Trophoblast cell (in vitro differentiated cells and primary cell): ENCODE measurements at regions not wholly inside any gene's neighbourhood (a gene's known extent, or its start where the extent isn't known, plus 50 kb on each side); places are given as distances from the start of the nearest gene placed in this dataset.

Experiments used
- DNase-seq, 2 donors: peaks; one replicate each; pipeline ENCODE4 v3.0.0-alpha.2; 2016
- H2AFZ ChIP-seq: 2 replicates; pipeline ENCODE4 v1.6.1; 2013; ENCODE audit warnings: low read length, moderate library complexity, mild to moderate bottlenecking; ENCODE audit not compliant: insufficient read depth, poor library complexity
- H2AK5ac ChIP-seq: 2 replicates; pipeline ENCODE4 v1.6.1; 2013; ENCODE audit warnings: mild to moderate bottlenecking, low read length
- H2BK120ac ChIP-seq: 2 replicates; pipeline ENCODE4 v1.6.1; 2013; ENCODE audit warnings: low read length, mild to moderate bottlenecking, moderate library complexity; ENCODE audit not compliant: insufficient read depth, poor library complexity
- H2BK12ac ChIP-seq: 2 replicates; pipeline ENCODE4 v1.6.1; 2013; ENCODE audit warnings: mild to moderate bottlenecking, low read length, moderate library complexity
- H2BK5ac ChIP-seq: 2 replicates; pipeline ENCODE4 v1.6.1; 2013; ENCODE audit warnings: low read length, low read depth, moderate library complexity, mild to moderate bottlenecking; ENCODE audit not compliant: poor library complexity
- H3K14ac ChIP-seq: 2 replicates; pipeline ENCODE4 v1.6.1; 2013; ENCODE audit warnings: mild to moderate bottlenecking, low read length
- H3K18ac ChIP-seq: 2 replicates; pipeline ENCODE4 v1.6.1; 2013; ENCODE audit warnings: mild to moderate bottlenecking, low read length
- H3K23ac ChIP-seq: 2 replicates; pipeline ENCODE4 v1.6.1; 2013; ENCODE audit warnings: low read length
- H3K27ac ChIP-seq: 2 replicates; pipeline ENCODE4 v1.5.1; 2013; ENCODE audit warnings: low read depth, mild to moderate bottlenecking, inconsistent platforms, low read length, moderate library complexity
- H3K27me3 ChIP-seq: 2 replicates; pipeline ENCODE4 v1.6.1; 2013; ENCODE audit warnings: inconsistent platforms, mild to moderate bottlenecking, low read length, moderate library complexity; ENCODE audit not compliant: insufficient read depth
- H3K36me3 ChIP-seq, 2 experiments: 1 replicate in 1 of 2; 2 replicates in 1 of 2; pipeline ENCODE4 v1.6.1; 2013; ENCODE audit warnings: low read length in 2 of 2, mild to moderate bottlenecking in 2 of 2, moderate library complexity in 1 of 2; ENCODE audit not compliant: insufficient read depth in 2 of 2, control insufficient read depth in 1 of 2
- H3K4ac ChIP-seq: 2 replicates; pipeline ENCODE4 v1.6.1; 2013; ENCODE audit warnings: low read depth, mild to moderate bottlenecking, low read length, moderate library complexity
- H3K4me1 ChIP-seq, 2 experiments: 1 replicate in 1 of 2; 2 replicates in 1 of 2; pipeline ENCODE4 v1.6.1; 2013; ENCODE audit warnings: low read length in 2 of 2, mild to moderate bottlenecking in 2 of 2, moderate library complexity in 1 of 2; ENCODE audit not compliant: insufficient read depth in 2 of 2, control insufficient read depth in 1 of 2
- H3K4me2 ChIP-seq: 2 replicates; pipeline ENCODE4 v1.6.1; 2013; ENCODE audit warnings: inconsistent platforms, mild to moderate bottlenecking, low read length, moderate library complexity
- H3K4me3 ChIP-seq: 2 replicates; pipeline ENCODE4 v1.5.1; 2013; ENCODE audit warnings: mild to moderate bottlenecking, low read depth, low read length, inconsistent platforms
- H3K79me1 ChIP-seq: one replicate; pipeline ENCODE4 v1.6.1; 2013; ENCODE audit warnings: low read length
- H3K79me2 ChIP-seq: 2 replicates; pipeline ENCODE4 v1.6.1; 2013; ENCODE audit warnings: low read length, mild to moderate bottlenecking; ENCODE audit not compliant: control insufficient read depth, insufficient read depth, poor library complexity
- H3K9ac ChIP-seq: 2 replicates; pipeline ENCODE4 v1.6.1; 2013; ENCODE audit warnings: mild to moderate bottlenecking, low read length
- H3K9me3 ChIP-seq: 2 replicates; pipeline ENCODE4 v1.6.1; 2013; ENCODE audit warnings: low read depth, mild to moderate bottlenecking, control low read depth, inconsistent platforms, low read length; ENCODE audit not compliant: insufficient read depth
- H4K12ac ChIP-seq: 2 replicates; pipeline ENCODE4 v1.6.1; 2013; ENCODE audit warnings: low read depth, mild to moderate bottlenecking, low read length, moderate library complexity
- H4K8ac ChIP-seq: 2 replicates; pipeline ENCODE4 v1.6.1; 2013; ENCODE audit warnings: low read depth, mild to moderate bottlenecking, low read length, moderate library complexity
- H4K91ac ChIP-seq: one replicate; pipeline ENCODE4 v1.6.1; 2013; ENCODE audit warnings: low read depth, mild to moderate bottlenecking, low read length, moderate library complexity
- WGBS: extraction: QIAGEN DNeasy Blood & Tissue Kit; methylation state at CpG from one replicate; pipeline ENCODE4 v1.1.7; 2013; ENCODE audit warnings: missing lambda C conversion rate; ENCODE audit not compliant: insufficient read length, insufficient coverage; ENCODE audit errors: extremely low coverage; 5-methylcytosine and 5-hydroxymethylcytosine counted together

GRCh38 chr15:70190965-70191364 lies 93.2 kb upstream of the TLE3 start:
- no peak overlapping the region for H4K12ac ChIP-seq
- no peak overlapping the region for H3K4me2 ChIP-seq
- H3K4ac ChIP-seq = no peak overlapping the region
- no peaks in the 10 kb centered on the region for H3K27me3 ChIP-seq
- no peak overlapping the region for H2BK5ac ChIP-seq
- no peak overlapping the region for H3K9ac ChIP-seq
- H2BK120ac ChIP-seq = no peak overlapping the region
- H3K18ac ChIP-seq = no peak overlapping the region
- no peaks in the 10 kb centered on the region for H3K36me3 ChIP-seq
- H2AK5ac ChIP-seq = no peak overlapping the region
- H3K27ac ChIP-seq = no peak overlapping the region
- no peak overlapping the region for H3K23ac ChIP-seq
- DNase-seq = no peak
- no peak overlapping the region for H2AFZ ChIP-seq
- peaks cover 38 to 41% of the 10 kb centered on the region in 2 experiments for H3K4me1 ChIP-seq
- peaks cover 18% of the 10 kb centered on the region for H3K79me1 ChIP-seq
- peak overlapping the region; percentile 8 for H2BK12ac ChIP-seq
- H3K4me3 ChIP-seq = no peak overlapping the region
- no peak overlapping the region for H4K8ac ChIP-seq
- H3K9me3 ChIP-seq = peaks cover 4% of the 10 kb centered on the region
- peak overlapping the region; percentile 1 for H3K14ac ChIP-seq
- H3K79me2 ChIP-seq = no peaks in the 10 kb centered on the region
- peak overlapping the region; percentile 7 for H4K91ac ChIP-seq
- no CpG with 5 or more reads among the region's 5 CpGs for WGBS

GRCh38 chr15:70189826-70190695 lies 92.3 kb upstream of the TLE3 start:
- DNase-seq = peak; percentile 29 to 34
- peaks cover 9% of the 10 kb centered on the region for H3K79me1 ChIP-seq
- no peak overlapping the region for H3K4me2 ChIP-seq
- H2AK5ac ChIP-seq = no peak overlapping the region
- no peak overlapping the region for H2BK120ac ChIP-seq
- no peak overlapping the region for H2AFZ ChIP-seq
- no peak overlapping the region for H3K14ac ChIP-seq
- no peak overlapping the region for H3K9ac ChIP-seq
- no peak overlapping the region for H3K4ac ChIP-seq
- no peak overlapping the region for H4K8ac ChIP-seq
- H3K23ac ChIP-seq = no peak overlapping the region
- H4K12ac ChIP-seq = no peak overlapping the region
- no peaks in the 10 kb centered on the region for H3K79me2 ChIP-seq
- peaks cover 38 to 39% of the 10 kb centered on the region in 2 experiments for H3K4me1 ChIP-seq
- H3K36me3 ChIP-seq = no peaks in the 10 kb centered on the region
- no peak overlapping the region for H3K4me3 ChIP-seq
- peaks cover 4% of the 10 kb centered on the region for H3K9me3 ChIP-seq
- no peak overlapping the region for H3K27ac ChIP-seq
- H2BK5ac ChIP-seq = no peak overlapping the region
- H3K18ac ChIP-seq = no peak overlapping the region
- peak overlapping the region; percentile 33 for H4K91ac ChIP-seq
- no peaks in the 10 kb centered on the region for H3K27me3 ChIP-seq
- no peak overlapping the region for H2BK12ac ChIP-seq
- no CpG with 5 or more reads among the region's 20 CpGs for WGBS

- H2AFZ ChIP-seq = no peak overlapping the region
- H2AK5ac ChIP-seq = no peak overlapping the region
- H3K79me2 ChIP-seq = no peaks in the 10 kb centered on the region
- H3K4me1 ChIP-seq = peaks cover 30% of the 10 kb centered on the region in 2 experiments
- H3K23ac ChIP-seq = no peak overlapping the region
- DNase-seq = no peak
- H4K12ac ChIP-seq = no peak overlapping the region
- H3K4me3 ChIP-seq = no peak overlapping the region
- peaks cover 4% of the 10 kb centered on the region for H3K9me3 ChIP-seq
- H4K91ac ChIP-seq = no peak overlapping the region
- no peak overlapping the region for H3K27ac ChIP-seq
- no peak overlapping the region for H3K14ac ChIP-seq
- WGBS = no CpG with 5 or more reads among the region's 4 CpGs
- no peak overlapping the region for H2BK12ac ChIP-seq
- peaks cover 4% of the 10 kb centered on the region for H3K79me1 ChIP-seq
- no peaks in the 10 kb centered on the region for H3K36me3 ChIP-seq
- no peak overlapping the region for H3K4me2 ChIP-seq
- H2BK120ac ChIP-seq = no peak overlapping the region
- H3K18ac ChIP-seq = no peak overlapping the region
- no peak overlapping the region for H2BK5ac ChIP-seq
- no peak overlapping the region for H4K8ac ChIP-seq
- H3K27me3 ChIP-seq = no peaks in the 10 kb centered on the region
- no peak overlapping the region for H3K9ac ChIP-seq
- H3K4ac ChIP-seq = no peak overlapping the region
Measured at GRCh38 chr15:70188286-70188685, 90.6 kb upstream of the TLE3 start.

GRCh38 chr15:70187331-70187730 lies 89.6 kb upstream of the TLE3 start:
- Histone ChIP-seq H4K91ac (no peak overlapping the region), H2BK120ac (no peak overlapping the region), H4K12ac (no peak overlapping the region), H3K23ac (no peak overlapping the region), H3K27me3 (no peaks in the 10 kb centered on the region), H3K4me1 (peaks cover 31 to 32% of the 10 kb centered on the region in 2 experiments), H3K27ac (no peak overlapping the region), H2AFZ (no peak overlapping the region), H3K79me2 (no peaks in the 10 kb centered on the region), H4K8ac (no peak overlapping the region), H3K14ac (no peak overlapping the region), H2AK5ac (no peak overlapping the region), H3K4me3 (no peak overlapping the region), H2BK12ac (no peak overlapping the region), H3K4ac (no peak overlapping the region), H3K9ac (no peak overlapping the region), H3K4me2 (no peak overlapping the region), H3K18ac (no peak overlapping the region), H3K36me3 (no peaks in the 10 kb centered on the region), H2BK5ac (no peak overlapping the region), H3K79me1 (peaks cover 4% of the 10 kb centered on the region), H3K9me3 (peaks cover 4% of the 10 kb centered on the region)
- DNase-seq = no peak
- no CpG with 5 or more reads among the region's 9 CpGs for WGBS
